Mesendoderm (in vitro differentiated cells): ENCODE measurements at regions not wholly inside any gene's neighbourhood (a gene's known extent, or its start where the extent isn't known, plus 50 kb on each side); places are given as distances from the start of the nearest gene placed in this dataset.

Experiments
- DNase-seq: peaks from one replicate; pipeline ENCODE4 v3.0.0; 2013
- H2AK5ac ChIP-seq: 2 replicates; pipeline ENCODE4 v1.6.1; 2013; ENCODE audit warnings: low read length, inconsistent platforms
- H2BK120ac ChIP-seq: 2 replicates; pipeline ENCODE4 v1.6.1; 2013; ENCODE audit warnings: low read depth, mild to moderate bottlenecking, low read length, moderate library complexity, mixed read lengths
- H2BK15ac ChIP-seq: replicated peaks from 2 replicates; pipeline ENCODE4 v1.6.1; 2013; ENCODE audit warnings: low read depth, mild to moderate bottlenecking, moderate library complexity
- H2BK5ac ChIP-seq: 2 replicates; pipeline ENCODE4 v1.6.1; 2013; ENCODE audit warnings: low read length, inconsistent platforms
- H3K18ac ChIP-seq: 2 replicates; pipeline ENCODE4 v1.6.1; 2013; ENCODE audit warnings: mild to moderate bottlenecking, low read length, mixed read lengths
- H3K23ac ChIP-seq: one replicate; pipeline ENCODE4 v1.6.1; 2013; ENCODE audit warnings: low read length
- H3K27ac ChIP-seq: 2 replicates; pipeline ENCODE4 v1.5.1; 2013; ENCODE audit warnings: low read depth, mild to moderate bottlenecking, inconsistent platforms, low read length, moderate library complexity
- H3K27me3 ChIP-seq: 2 replicates; pipeline ENCODE4 v1.6.1; 2013; ENCODE audit warnings: low read length, control low read depth, mild to moderate bottlenecking, inconsistent platforms; ENCODE audit not compliant: insufficient read depth, poor library complexity
- H3K36me3 ChIP-seq: 2 replicates; pipeline ENCODE4 v1.6.1; 2013; ENCODE audit warnings: low read length, inconsistent platforms; ENCODE audit not compliant: control insufficient read depth, insufficient read depth
- H3K4ac ChIP-seq: one replicate; pipeline ENCODE4 v1.6.1; 2013; ENCODE audit warnings: low read depth, mild to moderate bottlenecking, low read length, moderate library complexity
- H3K4me1 ChIP-seq: 2 replicates; pipeline ENCODE4 v1.6.1; 2013; ENCODE audit warnings: low read depth, low read length, inconsistent platforms; ENCODE audit not compliant: control insufficient read depth
- H3K4me2 ChIP-seq: 2 replicates; pipeline ENCODE4 v1.6.1; 2013; ENCODE audit warnings: low read length
- H3K4me3 ChIP-seq: 2 replicates; pipeline ENCODE4 v1.5.1; 2013; ENCODE audit warnings: mild to moderate bottlenecking, low read length
- H3K56ac ChIP-seq: one replicate; pipeline ENCODE4 v1.6.1; 2013; ENCODE audit warnings: low read length
- H3K79me1 ChIP-seq: 2 replicates; pipeline ENCODE4 v1.6.1; 2013; ENCODE audit warnings: low read length, inconsistent platforms
- H3K79me2 ChIP-seq: 2 replicates; pipeline ENCODE4 v1.6.1; 2013; ENCODE audit warnings: mild to moderate bottlenecking, low read length; ENCODE audit not compliant: control insufficient read depth, insufficient read depth
- H3K9ac ChIP-seq: 2 replicates; pipeline ENCODE4 v1.6.1; 2013; ENCODE audit warnings: low read length, inconsistent platforms
- H4K5ac ChIP-seq: one replicate; pipeline ENCODE4 v1.6.1; 2013; ENCODE audit warnings: low read length
- H4K8ac ChIP-seq: one replicate; pipeline ENCODE4 v1.6.1; 2013; ENCODE audit warnings: low read depth, mild to moderate bottlenecking, control low read depth, low read length, moderate library complexity
- WGBS: extraction: QIAGEN DNeasy Blood & Tissue Kit; methylation state at CpG from one replicate; pipeline ENCODE4 v1.1.7; 2013; ENCODE audit warnings: low lambda C conversion rate, missing lambda C conversion rate; ENCODE audit not compliant: insufficient coverage; ENCODE audit errors: extremely low coverage; 5-methylcytosine and 5-hydroxymethylcytosine counted together

GRCh38 chr7:41762641-41763040 is 59.8 kb upstream of the INHBA start:
- Histone ChIP-seq H2BK5ac (no peak overlapping the region), H4K5ac (no peak overlapping the region), H2BK120ac (no peak overlapping the region), H4K8ac (no peak overlapping the region), H3K18ac (no peak overlapping the region), H3K4me2 (no peak overlapping the region), H3K27ac (no peak overlapping the region), H3K79me1 (no peaks in the 10 kb centered on the region), H3K56ac (no peak overlapping the region), H3K4me1 (no peaks in the 10 kb centered on the region), H2AK5ac (no peak overlapping the region), H3K79me2 (no peaks in the 10 kb centered on the region), H3K9ac (no peak overlapping the region), H3K4me3 (no peak overlapping the region), H3K23ac (no peak overlapping the region), H3K4ac (no peak overlapping the region), H3K36me3 (no peaks in the 10 kb centered on the region), H3K27me3 (no peaks in the 10 kb centered on the region), H2BK15ac (no peak overlapping the region)
- no peak for DNase-seq

GRCh38 chr7:41760293-41760692 is 57.4 kb upstream of the INHBA start:
- H2AK5ac ChIP-seq: no peak overlapping the region
- H4K5ac ChIP-seq: no peak overlapping the region
- no peaks in the 10 kb centered on the region for H3K4me1 ChIP-seq
- H3K27me3 ChIP-seq: no peaks in the 10 kb centered on the region
- no peaks in the 10 kb centered on the region for H3K36me3 ChIP-seq
- H3K23ac ChIP-seq: no peak overlapping the region
- no peak for DNase-seq
- no peak overlapping the region for H3K4me3 ChIP-seq
- H3K27ac ChIP-seq: no peak overlapping the region
- H3K56ac ChIP-seq: no peak overlapping the region
- H3K79me1 ChIP-seq: no peaks in the 10 kb centered on the region
- no peak overlapping the region for H4K8ac ChIP-seq
- H2BK5ac ChIP-seq: no peak overlapping the region
- no peak overlapping the region for H2BK120ac ChIP-seq
- no peak overlapping the region for H3K4ac ChIP-seq
- no peak overlapping the region for H2BK15ac ChIP-seq
- no peak overlapping the region for H3K9ac ChIP-seq
- no peak overlapping the region for H3K4me2 ChIP-seq
- no peak overlapping the region for H3K18ac ChIP-seq
- WGBS: no CpG with 5 or more reads among the region's 1 CpG
- no peaks in the 10 kb centered on the region for H3K79me2 ChIP-seq

- Histone ChIP-seq H4K5ac (no peak overlapping the region), H3K79me1 (no peaks in the 10 kb centered on the region), H3K4me3 (no peak overlapping the region), H2BK120ac (no peak overlapping the region), H2BK5ac (no peak overlapping the region), H3K79me2 (no peaks in the 10 kb centered on the region), H3K56ac (no peak overlapping the region), H3K36me3 (no peaks in the 10 kb centered on the region), H2BK15ac (no peak overlapping the region), H3K4me1 (no peaks in the 10 kb centered on the region), H3K4me2 (no peak overlapping the region), H3K23ac (no peak overlapping the region), H3K4ac (no peak overlapping the region), H3K27ac (no peak overlapping the region), H2AK5ac (no peak overlapping the region), H3K18ac (no peak overlapping the region), H3K9ac (no peak overlapping the region), H4K8ac (no peak overlapping the region), H3K27me3 (no peaks in the 10 kb centered on the region)
- WGBS: no CpG with 5 or more reads among the region's 3 CpGs
- no peak for DNase-seq
These were observed 55.4 kb upstream of the INHBA start for GRCh38 chr7:41758321-41758720.

- Histone ChIP-seq H3K23ac (no peak overlapping the region), H2AK5ac (no peak overlapping the region), H2BK120ac (no peak overlapping the region), H4K8ac (no peak overlapping the region), H3K27ac (no peak overlapping the region), H3K4me2 (no peak overlapping the region), H3K36me3 (no peaks in the 10 kb centered on the region), H2BK5ac (no peak overlapping the region), H3K4ac (no peak overlapping the region), H3K79me1 (no peaks in the 10 kb centered on the region), H3K9ac (no peak overlapping the region), H3K56ac (no peak overlapping the region), H4K5ac (no peak overlapping the region), H2BK15ac (no peak overlapping the region), H3K27me3 (no peaks in the 10 kb centered on the region), H3K79me2 (no peaks in the 10 kb centered on the region), H3K4me3 (no peak overlapping the region), H3K18ac (no peak overlapping the region), H3K4me1 (no peaks in the 10 kb centered on the region)
- peak; percentile 32 for DNase-seq
- WGBS: no CpG with 5 or more reads among the region's 3 CpGs
These were observed 53.8 kb upstream of the INHBA start for GRCh38 chr7:41756650-41757182.

- Histone ChIP-seq H3K27me3 (no peaks in the 10 kb centered on the region), H2BK15ac (no peak overlapping the region), H3K79me1 (no peaks in the 10 kb centered on the region), H2BK120ac (no peak overlapping the region), H3K79me2 (no peaks in the 10 kb centered on the region), H3K18ac (no peak overlapping the region), H3K4me1 (no peaks in the 10 kb centered on the region), H3K4me2 (no peak overlapping the region), H3K23ac (no peak overlapping the region), H3K9ac (no peak overlapping the region), H4K8ac (no peak overlapping the region), H3K4ac (no peak overlapping the region), H2AK5ac (no peak overlapping the region), H3K36me3 (no peaks in the 10 kb centered on the region), H3K4me3 (no peak overlapping the region), H2BK5ac (no peak overlapping the region), H3K56ac (no peak overlapping the region), H3K27ac (no peak overlapping the region), H4K5ac (no peak overlapping the region)
- WGBS: no CpG with 5 or more reads among the region's 1 CpG
- peak; percentile 29 for DNase-seq
These were observed 52.2 kb upstream of the INHBA start for GRCh38 chr7:41755096-41755495.

GRCh38 chr7:41754046-41754445 is 51.2 kb upstream of the INHBA start:
- no peak overlapping the region for H3K27ac ChIP-seq
- no peaks in the 10 kb centered on the region for H3K27me3 ChIP-seq
- no peak overlapping the region for H3K4me3 ChIP-seq
- no peak overlapping the region for H3K4ac ChIP-seq
- H3K36me3 ChIP-seq: no peaks in the 10 kb centered on the region
- no peak overlapping the region for H3K18ac ChIP-seq
- H4K5ac ChIP-seq: no peak overlapping the region
- no peak overlapping the region for H2AK5ac ChIP-seq
- no peak overlapping the region for H3K9ac ChIP-seq
- no peak overlapping the region for H3K23ac ChIP-seq
- H3K4me2 ChIP-seq: no peak overlapping the region
- no peak overlapping the region for H4K8ac ChIP-seq
- no peak overlapping the region for H3K56ac ChIP-seq
- H3K79me2 ChIP-seq: no peaks in the 10 kb centered on the region
- H2BK5ac ChIP-seq: no peak overlapping the region
- H2BK120ac ChIP-seq: no peak overlapping the region
- no peaks in the 10 kb centered on the region for H3K79me1 ChIP-seq
- no peaks in the 10 kb centered on the region for H3K4me1 ChIP-seq
- no peak for DNase-seq
- H2BK15ac ChIP-seq: no peak overlapping the region
